ENCODE measurements at regions not wholly inside any gene's neighbourhood (a gene's known extent, or its start where the extent isn't known, plus 50 kb on each side); places are given as distances from the start of the nearest gene placed in this dataset.

GRCh38 chr1:103467100-103467499, 58.4 kb upstream of the RNPC3 start:
- TF ChIP-seq CTCF (IDR thresholded peaks at IDR 0.05), result no peak
- no peak for TF ChIP-seq POLR2AphosphoS5 (IDR thresholded peaks at IDR 0.05)
- no peak for TF ChIP-seq POLR2A (IDR thresholded peaks at IDR 0.05)
- no peak for TF ChIP-seq EP300 (IDR thresholded peaks at IDR 0.05)

Measured in upper lobe of left lung (tissue), 4 donors.